ENCODE measurements at regions not wholly inside any gene's neighbourhood (a gene's known extent, or its start where the extent isn't known, plus 50 kb on each side); places are given as distances from the start of the nearest gene placed in this dataset.
"Not testable (repeated sequence)": the region's sequence is repeated elsewhere in the genome, so short reads cannot be mapped to it uniquely, and the experiment has no call there.

- DNase-seq = no peak
- intact Hi-C loops (cut with micrococcal nuclease) = no loop called here
- ATAC-seq = no peak
Measured at GRCh38 chr2:142445023-142445422, 314.2 kb upstream of the LRP1B start.

DNA sequence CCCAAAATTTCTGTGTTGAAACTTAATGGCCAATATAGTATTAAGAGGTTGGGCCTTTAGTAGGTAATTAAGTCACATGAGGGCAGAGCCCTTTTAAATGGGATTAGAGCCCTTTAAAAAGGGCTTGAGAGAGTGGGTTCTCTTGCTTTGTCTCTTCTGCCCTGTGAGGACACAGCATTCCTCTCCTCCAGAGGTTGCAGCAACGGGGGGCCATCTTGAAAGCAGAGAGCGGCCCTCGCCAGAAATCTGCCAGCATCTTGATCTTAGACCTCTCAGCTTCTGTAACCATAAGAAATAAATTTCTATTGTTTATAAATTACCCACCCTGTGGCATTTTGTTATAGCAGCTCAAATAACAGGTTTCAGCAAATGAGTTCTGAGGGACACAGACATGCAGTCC, 305.0 kb upstream of the LRP1B start:
- intact Hi-C loops (cut with micrococcal nuclease) = no loop called here
- DNase-seq = no peak
- ATAC-seq = no peak

DNA sequence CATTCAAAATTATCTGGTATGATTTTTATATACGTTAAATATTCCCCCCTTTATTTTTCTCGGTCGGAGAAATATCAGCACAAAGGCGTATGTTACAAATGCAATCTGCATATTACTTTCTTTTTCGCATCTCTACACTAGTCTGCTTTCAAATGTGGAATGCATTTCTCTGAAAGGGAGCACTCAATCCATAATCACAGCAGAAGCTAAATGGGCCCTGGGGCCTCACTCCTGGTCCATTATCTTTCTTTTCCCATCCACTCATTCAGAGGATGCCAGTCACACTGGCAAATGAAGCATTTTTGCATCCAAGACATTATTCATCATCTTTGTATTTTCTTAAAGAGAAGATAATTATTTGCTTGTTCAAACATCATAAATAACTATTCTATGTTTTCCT, 295.2 kb upstream of the LRP1B start:
- DNase-seq = no peak
- intact Hi-C loops (cut with micrococcal nuclease) = no loop called here
- no peak for ATAC-seq

GRCh38 chr2:142425551-142425950, 294.7 kb upstream of the LRP1B start:
- intact Hi-C loops (cut with micrococcal nuclease) = no loop called here
- ATAC-seq = no peak
- no peak for DNase-seq

DNA sequence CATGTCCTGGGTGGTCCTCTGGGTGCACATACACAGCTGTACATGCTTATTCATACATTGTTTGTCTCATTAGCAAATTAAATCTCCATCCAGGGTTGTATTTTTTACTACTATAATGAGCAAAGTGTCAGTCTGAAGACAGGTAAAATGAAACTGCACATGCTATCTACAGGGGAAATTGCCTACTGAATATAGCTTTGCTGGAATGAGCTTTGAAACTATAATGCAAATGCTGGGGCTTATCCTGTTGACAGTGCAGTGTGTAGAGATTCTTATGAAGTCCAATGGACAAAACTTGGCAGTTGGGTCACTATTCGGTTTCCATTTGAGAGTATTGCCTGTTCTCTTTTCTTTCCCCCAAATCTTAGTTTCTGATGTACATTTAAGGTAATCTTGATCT, 292.8 kb upstream of the LRP1B start:
- ATAC-seq (no peak), DNase-seq (no peak)
- intact Hi-C loops (cut with micrococcal nuclease) = no loop called here

GRCh38 chr2:142422769-142423168, 292.0 kb upstream of the LRP1B start:
- DNase-seq (no peak), ATAC-seq (no peak)
- intact Hi-C loops (cut with micrococcal nuclease) = no loop called here

DNA sequence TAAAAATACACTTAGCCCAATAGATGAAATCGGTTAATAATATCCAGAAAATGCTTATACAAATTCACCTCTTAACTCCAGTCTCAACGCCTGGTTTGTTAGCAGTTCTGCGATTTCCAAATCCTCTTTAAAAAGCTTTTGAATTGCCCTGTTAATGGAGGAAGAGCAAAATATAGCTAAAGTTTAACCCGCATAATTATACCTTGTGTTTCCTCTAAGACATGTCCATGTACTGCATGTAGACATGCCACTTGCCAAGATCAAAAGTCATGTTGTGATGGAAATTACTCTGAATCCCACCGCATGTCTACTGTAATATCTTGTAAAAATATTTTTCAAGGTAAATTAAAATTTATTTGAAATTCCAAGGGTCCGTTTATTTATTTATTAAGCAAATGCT, 291.2 kb upstream of the LRP1B start:
- intact Hi-C loops (cut with micrococcal nuclease) = no loop called here
- ATAC-seq (no peak), DNase-seq (no peak)

- ATAC-seq; intact Hi-C loops (cut with micrococcal nuclease); DNase-seq: not testable (repeated sequence)
Measured at GRCh38 chr2:142418699-142419098, 287.9 kb upstream of the LRP1B start.

DNA sequence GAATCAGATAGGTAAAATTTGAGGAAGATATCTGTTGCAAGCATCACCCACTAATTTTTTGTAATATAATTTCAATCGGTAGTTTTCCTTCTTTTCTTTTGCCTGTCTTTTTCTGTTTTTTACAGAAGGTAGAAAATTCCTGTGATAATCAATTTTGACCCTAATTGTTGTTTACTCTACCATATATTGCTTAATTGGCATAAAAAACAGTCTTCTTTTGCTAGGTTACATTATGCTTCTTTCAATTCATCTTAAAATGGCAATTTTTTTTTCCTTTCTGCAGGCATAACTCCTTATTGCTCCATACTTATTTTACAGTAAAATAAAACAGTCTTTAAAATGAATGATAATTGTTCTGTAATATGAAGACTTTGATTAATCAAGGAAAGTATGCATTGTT, 286.2 kb upstream of the LRP1B start:
- DNase-seq = no peak
- intact Hi-C loops (cut with micrococcal nuclease) = no loop called here
- ATAC-seq = no peak

DNA sequence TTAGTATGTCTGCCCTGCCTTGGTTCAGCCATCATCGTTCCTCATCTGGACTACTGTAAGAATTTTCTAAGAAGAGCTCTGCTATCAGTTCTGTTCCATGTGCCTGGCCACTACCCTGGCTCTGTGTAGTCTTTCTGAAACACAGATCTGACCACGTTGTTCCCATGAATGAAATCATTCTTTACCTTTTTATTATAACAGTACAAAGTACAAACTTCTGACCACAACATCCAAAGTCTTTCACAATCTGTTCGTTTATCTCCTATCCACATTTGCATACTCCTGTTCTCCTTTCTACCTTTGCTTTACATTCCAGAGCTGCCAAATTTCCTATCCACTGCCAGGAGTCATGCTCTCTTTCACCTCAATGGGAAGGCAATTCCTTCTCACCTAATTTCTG, 284.6 kb upstream of the LRP1B start:
- ATAC-seq (no peak), DNase-seq (no peak)

GRCh38 chr2:142398212-142398611, 267.4 kb upstream of the LRP1B start:
- intact Hi-C loops (cut with micrococcal nuclease) = no loop called here
- no peak for ATAC-seq
- no peak for DNase-seq

More for the DNA sequence above, 284.6 kb upstream of the LRP1B start:
- intact Hi-C loops (cut with micrococcal nuclease) = no loop called here

- no peak for ATAC-seq
- intact Hi-C loops (cut with micrococcal nuclease) = no loop called here
Measured at GRCh38 chr2:142395291-142395690, 264.5 kb upstream of the LRP1B start.

DNA sequence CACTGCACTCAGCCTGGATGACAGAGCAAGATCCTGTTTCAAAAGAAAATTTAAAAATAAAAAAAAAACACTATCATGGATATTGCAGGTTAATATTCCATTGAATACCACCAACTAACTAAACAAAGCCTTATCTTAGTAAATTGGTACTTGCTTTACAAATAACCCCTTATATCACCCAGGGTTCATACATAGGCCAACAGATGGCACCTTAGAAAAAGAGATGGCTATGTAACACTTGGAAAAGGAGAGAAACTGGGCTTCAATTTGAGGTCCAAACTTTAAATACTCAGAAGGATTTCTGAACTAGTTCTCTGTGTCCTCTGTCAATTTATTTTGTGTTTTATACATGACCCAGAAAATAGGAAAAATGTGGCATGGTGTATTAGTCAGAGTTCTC, 249.6 kb upstream of the LRP1B start:
- no peak for DNase-seq
- intact Hi-C loops (cut with micrococcal nuclease) = no loop called here
- ATAC-seq = no peak

More at GRCh38 chr2:142395291-142395690, 264.5 kb upstream of the LRP1B start:
- DNase-seq = no peak

DNA sequence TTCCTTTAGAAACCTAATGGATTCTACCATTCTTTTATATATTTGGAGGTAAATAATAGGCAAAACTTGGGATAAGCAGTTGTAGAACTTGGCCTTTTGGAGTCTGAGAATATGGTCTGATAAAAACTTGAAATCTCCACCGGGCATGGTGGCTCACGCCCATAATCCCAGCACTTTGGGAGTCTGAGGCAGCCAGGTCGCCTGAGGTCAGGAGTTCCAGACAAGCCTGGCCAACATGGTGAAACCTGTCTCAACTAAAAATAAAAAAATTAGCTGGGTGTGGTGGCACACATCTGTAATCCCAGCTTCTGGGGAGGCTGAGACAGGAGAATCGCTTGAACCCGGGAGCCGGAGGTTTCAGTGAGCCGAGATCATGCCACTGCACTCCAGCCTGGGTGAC, 231.3 kb upstream of the LRP1B start:
- ATAC-seq; intact Hi-C loops (cut with micrococcal nuclease): not testable (repeated sequence)

GRCh38 chr2:142347751-142348150, 216.9 kb upstream of the LRP1B start:
- ATAC-seq (no peak), DNase-seq (no peak)
- intact Hi-C loops (cut with micrococcal nuclease) = no loop called here

More for the DNA sequence above, 231.3 kb upstream of the LRP1B start:
- not testable (repeated sequence) for DNase-seq

GRCh38 chr2:142339261-142339660, 208.4 kb upstream of the LRP1B start:
- ATAC-seq (no peak), DNase-seq (no peak)
- intact Hi-C loops (cut with micrococcal nuclease) = no loop called here

GRCh38 chr2:142332196-142332595, 201.4 kb upstream of the LRP1B start:
- ATAC-seq (no peak), DNase-seq (no peak)
- intact Hi-C loops (cut with micrococcal nuclease) = no loop called here

DNA sequence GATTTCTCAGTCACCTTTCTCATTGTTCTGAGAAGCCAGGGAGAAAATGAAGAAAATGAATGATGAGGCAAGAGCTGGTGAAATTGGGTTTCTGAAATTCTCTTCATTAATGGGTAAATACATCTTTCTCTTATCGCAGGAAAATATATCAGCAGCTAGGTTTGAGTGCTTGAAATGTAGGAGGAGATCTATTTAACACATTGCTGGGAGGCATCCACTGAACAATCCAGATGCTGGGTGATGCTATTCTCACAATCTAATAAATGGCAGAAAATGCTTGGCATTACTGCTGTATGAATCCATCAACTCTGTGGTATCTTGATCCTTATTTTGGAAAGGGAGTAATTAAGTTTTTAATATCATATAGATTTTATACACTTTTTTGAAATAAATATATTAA, 199.6 kb upstream of the LRP1B start:
- DNase-seq (no peak), ATAC-seq (no peak)
- intact Hi-C loops (cut with micrococcal nuclease) = no loop called here

DNA sequence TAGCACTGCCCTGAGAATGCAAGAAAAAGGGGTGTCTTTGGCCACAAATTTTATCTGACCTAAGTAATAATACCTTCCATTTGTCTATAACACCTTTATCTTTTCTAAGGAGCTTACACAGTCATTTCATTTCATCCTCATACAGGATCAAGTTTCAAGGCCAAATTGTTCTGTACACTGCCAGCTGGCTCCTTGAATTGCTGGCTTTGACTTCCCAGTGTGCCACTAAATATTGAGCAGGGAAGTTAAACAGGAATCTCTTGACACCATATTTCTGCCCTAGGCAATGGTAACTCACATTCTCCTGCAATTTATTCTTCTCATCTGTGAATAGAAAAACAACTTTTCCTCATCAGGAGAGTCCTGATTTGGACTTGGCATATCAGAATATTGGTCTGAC, 195.1 kb upstream of the LRP1B start:
- intact Hi-C loops (cut with micrococcal nuclease) = no loop called here
- ATAC-seq (no peak), DNase-seq (no peak)

DNA sequence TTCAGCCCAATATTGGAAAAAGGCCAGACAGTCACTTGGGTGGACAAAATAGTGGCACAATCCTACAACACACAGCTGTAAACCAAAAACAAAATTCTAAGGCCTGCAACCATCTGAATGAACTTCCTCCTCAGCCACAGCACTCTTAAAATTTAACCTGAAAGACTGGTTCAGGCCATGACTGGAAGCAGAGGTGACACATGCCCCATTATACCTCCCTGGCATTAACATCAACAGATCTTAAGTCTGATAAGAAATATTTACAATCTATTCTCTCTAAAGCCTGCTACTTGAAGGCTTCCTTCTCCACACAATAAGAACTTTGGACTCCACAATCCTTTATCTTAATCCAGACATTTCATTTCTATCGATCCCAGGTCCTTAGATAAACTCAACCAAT, 192.4 kb upstream of the LRP1B start:
- no peak for ATAC-seq
- DNase-seq = no peak
- intact Hi-C loops (cut with micrococcal nuclease) = no loop called here

- DNase-seq (no peak), ATAC-seq (no peak)
- intact Hi-C loops (cut with micrococcal nuclease) = no loop called here
Measured at GRCh38 chr2:142321706-142322280, 191.0 kb upstream of the LRP1B start.

GRCh38 chr2:142320067-142320466, 189.3 kb upstream of the LRP1B start:
- intact Hi-C loops (cut with micrococcal nuclease) = no loop called here
- no peak for ATAC-seq
- DNase-seq = no peak
